IMR-90 (cell line): ENCODE measurements at regions not wholly inside any gene's neighbourhood (a gene's known extent, or its start where the extent isn't known, plus 50 kb on each side); places are given as distances from the start of the nearest gene placed in this dataset.

Experiments
- ATAC-seq: fragments of 200-7000 bp; cut with Tn5 transposase; 2 replicates; pipeline ENCODE4 v1.9.1; 2020; ENCODE audit warnings: low read depth, mild to moderate bottlenecking, moderate library complexity
- BruUV-seq: library from RNA; stranded (reverse); fragments of 400-500 nt; replicated peaks from 2 replicates; lab custom pipeline; 2021; lab: Mats Ljungman, UMichigan
- CTCF ChIA-PET: fragments of 300-600 bp; formaldehyde crosslinking; extraction: SDS; loops from one replicate; lab custom pipeline; 2021; ENCODE audit warnings: antibody characterized with exemption; lab: Yijun Ruan, JAX
- POLR2A ChIA-PET: fragments of 300-600 bp; sonication (Branson Sonifier 250); formaldehyde crosslinking; loops from one replicate; lab custom pipeline; 2022; ENCODE audit warnings: antibody characterized with exemption; ENCODE audit not compliant: unreplicated experiment; lab: Charles Lee
- DNase-seq: peaks from one replicate; pipeline ENCODE4 v3.0.0; 2013
- H2AFZ ChIP-seq: replicated peaks from 2 replicates; pipeline ENCODE3; 2013; ENCODE audit warnings: low read length, mild to moderate bottlenecking; ENCODE audit not compliant: poor library complexity
- H2AK5ac ChIP-seq: 2 replicates; pipeline ENCODE4 v1.6.1; 2013; ENCODE audit warnings: low read depth, low read length, inconsistent platforms
- H2AK9ac ChIP-seq: replicated peaks from 2 replicates; pipeline ENCODE3; 2013; ENCODE audit warnings: mild to moderate bottlenecking, low read depth, low read length, moderate library complexity; ENCODE audit not compliant: poor library complexity
- H2BK120ac ChIP-seq: 2 replicates; pipeline ENCODE4 v1.6.1; 2013; ENCODE audit warnings: low read depth, low read length, inconsistent platforms
- H2BK15ac ChIP-seq: 3 replicates; pipeline ENCODE4 v1.6.1; 2013; ENCODE audit warnings: low read depth, low read length, inconsistent platforms
- H2BK20ac ChIP-seq: 2 replicates; pipeline ENCODE4 v1.6.1; 2013; ENCODE audit warnings: low read depth, mild to moderate bottlenecking, inconsistent platforms, low read length, moderate library complexity
- H2BK5ac ChIP-seq: 2 replicates; pipeline ENCODE4 v1.6.1; 2013; ENCODE audit warnings: mild to moderate bottlenecking, low read depth, low read length, inconsistent platforms; ENCODE audit not compliant: poor library complexity, severe bottlenecking
- H3K14ac ChIP-seq: replicated peaks from 2 replicates; pipeline ENCODE4 v1.6.1; 2013; ENCODE audit warnings: low read depth, low read length, inconsistent platforms
- H3K18ac ChIP-seq: 2 replicates; pipeline ENCODE4 v1.6.1; 2013; ENCODE audit warnings: low read depth, low read length, control low read depth
- H3K23ac ChIP-seq: 2 replicates; pipeline ENCODE4 v1.6.1; 2013; ENCODE audit warnings: low read depth, low read length, inconsistent platforms
- H3K27ac ChIP-seq: 2 replicates; pipeline ENCODE4 v1.5.1; 2013; ENCODE audit warnings: mild to moderate bottlenecking, control low read depth, low read length; ENCODE audit not compliant: insufficient read depth
- H3K27me3 ChIP-seq: 2 replicates; pipeline ENCODE4 v1.6.1; 2013; ENCODE audit warnings: low read length; ENCODE audit not compliant: control insufficient read depth, insufficient read depth
- H3K36me3 ChIP-seq: 2 replicates; pipeline ENCODE4 v1.6.1; 2013; ENCODE audit warnings: low read length, mixed read lengths; ENCODE audit not compliant: control insufficient read depth, insufficient read depth
- H3K4ac ChIP-seq: 2 replicates; pipeline ENCODE4 v1.6.1; 2013; ENCODE audit warnings: low read depth, low read length, inconsistent platforms
- H3K4me1 ChIP-seq: 2 replicates; pipeline ENCODE4 v1.6.1; 2013; ENCODE audit warnings: low read length, mixed read lengths; ENCODE audit not compliant: control insufficient read depth, insufficient read depth
- H3K4me2 ChIP-seq: 2 replicates; pipeline ENCODE4 v1.6.1; 2013; ENCODE audit warnings: low read depth, mild to moderate bottlenecking, control low read depth, low read length, moderate library complexity
- H3K4me3 ChIP-seq: 2 replicates; pipeline ENCODE4 v1.5.1; 2013; ENCODE audit warnings: low read depth, mild to moderate bottlenecking, control low read depth, low read length, moderate library complexity; ENCODE audit not compliant: insufficient read depth
- H3K56ac ChIP-seq: 2 replicates; pipeline ENCODE4 v1.6.1; 2013; ENCODE audit warnings: low read length, inconsistent platforms; ENCODE audit not compliant: insufficient read depth; ENCODE audit errors: extremely low read depth
- H3K79me1 ChIP-seq, 2 experiments: 2 replicates each; pipeline ENCODE4 v1.6.1; 2013; ENCODE audit warnings: low read length in 2 of 2, inconsistent platforms in 1 of 2, low read depth in 1 of 2
- H3K9ac ChIP-seq: 2 replicates; pipeline ENCODE4 v1.6.1; 2013; ENCODE audit warnings: low read depth, low read length, control low read depth
- H3K9me1 ChIP-seq: 2 replicates; pipeline ENCODE4 v1.6.1; 2013; ENCODE audit warnings: low read length, inconsistent platforms; ENCODE audit not compliant: insufficient read depth
- H3K9me3 ChIP-seq: 2 replicates; pipeline ENCODE4 v1.6.1; 2013; ENCODE audit warnings: low read length; ENCODE audit not compliant: control insufficient read depth, insufficient read depth
- H4K20me1 ChIP-seq: 2 replicates; pipeline ENCODE4 v1.6.1; 2013; ENCODE audit warnings: low read length, inconsistent platforms; ENCODE audit not compliant: insufficient read depth
- H4K5ac ChIP-seq: 2 replicates; pipeline ENCODE4 v1.6.1; 2013; ENCODE audit warnings: mild to moderate bottlenecking, low read depth, low read length, control low read depth
- H4K8ac ChIP-seq, 2 experiments: 2 replicates each; pipeline ENCODE4 v1.6.1; 2013; ENCODE audit warnings: low read depth in 2 of 2, low read length in 2 of 2, control low read depth in 1 of 2, inconsistent platforms in 1 of 2
- H4K91ac ChIP-seq: 2 replicates; pipeline ENCODE4 v1.6.1; 2013; ENCODE audit warnings: low read depth, low read length, inconsistent platforms; ENCODE audit not compliant: insufficient read depth
- BHLHE40 ChIP-seq: fragments of 150-350 bp; IDR thresholded peaks from 2 replicates; pipeline ENCODE4 v1.6.1; 2016; ENCODE audit warnings: mild to moderate bottlenecking, low read depth, low read length
- CEBPB ChIP-seq: IDR thresholded peaks from 2 replicates; pipeline ENCODE4 v1.6.1; 2012; ENCODE audit warnings: low read depth, low read length, improper control_type of control experiment
- CHD1 ChIP-seq: IDR thresholded peaks from 2 replicates; pipeline ENCODE4 v1.6.1; 2012; ENCODE audit warnings: low read depth, low read length, improper control_type of control experiment
- FOS ChIP-seq: fragments of 150-350 bp; IDR thresholded peaks from 2 replicates; pipeline ENCODE4 v1.6.1; 2016; ENCODE audit warnings: low read depth, low read length
- MAFK ChIP-seq: IDR thresholded peaks from 2 replicates; pipeline ENCODE4 v1.6.1; 2012; ENCODE audit warnings: low read depth, low read length, improper control_type of control experiment
- MAZ ChIP-seq: IDR thresholded peaks from 2 replicates; pipeline ENCODE4 v1.6.1; 2012; ENCODE audit warnings: low read depth, mild to moderate bottlenecking, low read length, improper control_type of control experiment, moderate library complexity, borderline replicate concordance
- MXI1 ChIP-seq: IDR thresholded peaks from 2 replicates; pipeline ENCODE4 v1.6.1; 2012; ENCODE audit warnings: low read depth, mild to moderate bottlenecking, low read length, moderate library complexity, borderline replicate concordance
- NFE2L2 ChIP-seq: fragments of 150-350 bp; IDR thresholded peaks from 2 replicates; pipeline ENCODE4 v1.6.1; 2016; ENCODE audit warnings: low read depth, mild to moderate bottlenecking, low read length
- POLR2A ChIP-seq: IDR thresholded peaks from 2 replicates; pipeline ENCODE4 v1.6.1; 2012; ENCODE audit warnings: mild to moderate bottlenecking, low read depth, low read length
- RAD21 ChIP-seq: IDR thresholded peaks from 2 replicates; pipeline ENCODE4 v1.6.1; 2012; ENCODE audit warnings: low read length, improper control_type of control experiment
- RCOR1 ChIP-seq: IDR thresholded peaks from 2 replicates; pipeline ENCODE4 v1.6.1; 2012; ENCODE audit warnings: mild to moderate bottlenecking, low read length, improper control_type of control experiment; ENCODE audit not compliant: insufficient replicate concordance
- RFX5 ChIP-seq: IDR thresholded peaks from 2 replicates; pipeline ENCODE4 v1.8.0; 2012; ENCODE audit warnings: low read depth, mild to moderate bottlenecking, low read length, moderate library complexity
- SMC3 ChIP-seq: fragments of 150-350 bp; IDR thresholded peaks from 2 replicates; pipeline ENCODE4 v1.6.1; 2016; ENCODE audit warnings: low read depth, mild to moderate bottlenecking, antibody characterized with exemption, low read length, moderate library complexity
- WGBS, 2 experiments: methylation state at CpG; one replicate each; pipeline versions ENCODE4 v1.1.5 to v1.1.7; 2013; ENCODE audit warnings: missing lambda C conversion rate in 2 of 2; ENCODE audit not compliant: insufficient read length in 1 of 2; ENCODE audit errors: extremely low coverage in 2 of 2; 5-methylcytosine and 5-hydroxymethylcytosine counted together
- dilution Hi-C: fragments of 300-500 bp; cut with HindIII; formaldehyde crosslinking; loops from one replicate; pipeline ENCODE4 v1.14.3; 2018; ENCODE audit warnings: low sequenced_read_pairs; ENCODE audit not compliant: unreplicated experiment
- in situ Hi-C: fragments of 300-500 bp; cut with MboI; formaldehyde crosslinking; loops from 3 replicates; pipeline ENCODE4 v1.14.3; 2019; ENCODE audit warnings: low sequenced_read_pairs, inconsistent platforms, mixed read lengths
- intact Hi-C: fragments of 100-400 bp; cut with micrococcal nuclease; formaldehyde crosslinking; loops from 2 replicates; pipeline ENCODE4 v1.10.0; 2022
- TF ChIP-seq, protein P1 (sequence below): conservative IDR thresholded peaks from 2 replicates; pipeline ENCODE4 v1.5.1; 2012; ENCODE audit warnings: mild to moderate bottlenecking, low read depth, low read length, improper control_type of control experiment
- TF ChIP-seq, protein P2 (sequence below): fragments of 150-350 bp; IDR thresholded peaks from 2 replicates; pipeline ENCODE4 v1.6.1; 2016; ENCODE audit warnings: low read depth, mild to moderate bottlenecking, low read length, moderate library complexity, borderline replicate concordance
- TF ChIP-seq, protein P3 (sequence below): fragments of 150-350 bp; IDR thresholded peaks from 2 replicates; pipeline ENCODE4 v1.6.1; 2017; ENCODE audit warnings: mild to moderate bottlenecking, antibody characterized with exemption, low read length, low read depth

DNA sequence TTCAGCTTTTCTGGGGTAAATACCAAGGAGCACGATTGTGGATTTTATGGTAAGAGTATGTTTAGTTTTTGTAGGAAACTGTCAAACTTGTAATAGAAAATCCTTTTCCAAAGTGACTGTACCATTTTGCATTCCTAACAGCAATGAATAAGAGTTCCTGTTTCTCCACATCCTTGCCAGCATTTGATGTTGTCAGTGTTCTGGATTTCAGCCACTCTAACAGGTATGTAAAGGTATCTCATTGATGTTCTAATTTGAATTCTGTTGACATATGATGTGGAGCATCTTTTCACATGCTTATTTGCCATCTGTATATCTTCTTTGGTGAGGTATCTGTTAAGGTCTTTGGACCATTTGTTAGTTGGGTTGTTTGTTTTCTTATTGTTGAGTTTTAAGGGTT is 50.3 kb upstream of the RGS2 start:
- CTCF ChIA-PET, result no interaction called here
- in situ Hi-C loops, result no loop called here

More for the DNA sequence above, 50.3 kb upstream of the RGS2 start:
- Histone ChIP-seq H2AK5ac (no peak overlapping the region), H3K4ac (no peak overlapping the region), H3K27ac (no peak overlapping the region), H2BK20ac (no peak overlapping the region), H4K5ac (no peak overlapping the region), H3K9me3 (no peaks in the 10 kb centered on the region), H2BK5ac (no peak overlapping the region), H3K4me1 (peaks cover 4% of the 10 kb centered on the region; the same call in 1 of the 2 replicates), H4K20me1 (no peaks in the 10 kb centered on the region), H3K27me3 (no peaks in the 10 kb centered on the region), H3K14ac (no peak overlapping the region), H2BK120ac (no peak overlapping the region), H3K23ac (no peak overlapping the region), H3K79me1 (no peaks in the 10 kb centered on the region), H3K4me2 (no peak overlapping the region), H2BK15ac (no peak overlapping the region), H3K4me3 (no peak overlapping the region), H4K91ac (no peak overlapping the region), H2AK9ac (no peak overlapping the region), H3K36me3 (no peaks in the 10 kb centered on the region), H3K18ac (no peak overlapping the region), H4K8ac (no peak overlapping the region), H3K9ac (no peak overlapping the region), H3K9me1 (peaks cover 3% of the 10 kb centered on the region; the same call in 1 of the 2 replicates), H2AFZ (no peak overlapping the region), H3K56ac (no peak overlapping the region)
- POLR2A ChIA-PET, result no interaction called here
- no CpG with 5 or more reads among the region's 1 CpG for WGBS, 2 experiments
- ATAC-seq (no peak), DNase-seq (no peak)
- TF ChIP-seq SMC3 (no peak), RFX5 (no peak), CHD1 (no peak), RCOR1 (no peak), MXI1 (no peak), MAFK (no peak), POLR2A (no peak), FOS (no peak), BHLHE40 (no peak), NFE2L2 (no peak), MAZ (no peak), RAD21 (no peak), CEBPB (no peak)
- TF ChIP-seq, protein P1, sequence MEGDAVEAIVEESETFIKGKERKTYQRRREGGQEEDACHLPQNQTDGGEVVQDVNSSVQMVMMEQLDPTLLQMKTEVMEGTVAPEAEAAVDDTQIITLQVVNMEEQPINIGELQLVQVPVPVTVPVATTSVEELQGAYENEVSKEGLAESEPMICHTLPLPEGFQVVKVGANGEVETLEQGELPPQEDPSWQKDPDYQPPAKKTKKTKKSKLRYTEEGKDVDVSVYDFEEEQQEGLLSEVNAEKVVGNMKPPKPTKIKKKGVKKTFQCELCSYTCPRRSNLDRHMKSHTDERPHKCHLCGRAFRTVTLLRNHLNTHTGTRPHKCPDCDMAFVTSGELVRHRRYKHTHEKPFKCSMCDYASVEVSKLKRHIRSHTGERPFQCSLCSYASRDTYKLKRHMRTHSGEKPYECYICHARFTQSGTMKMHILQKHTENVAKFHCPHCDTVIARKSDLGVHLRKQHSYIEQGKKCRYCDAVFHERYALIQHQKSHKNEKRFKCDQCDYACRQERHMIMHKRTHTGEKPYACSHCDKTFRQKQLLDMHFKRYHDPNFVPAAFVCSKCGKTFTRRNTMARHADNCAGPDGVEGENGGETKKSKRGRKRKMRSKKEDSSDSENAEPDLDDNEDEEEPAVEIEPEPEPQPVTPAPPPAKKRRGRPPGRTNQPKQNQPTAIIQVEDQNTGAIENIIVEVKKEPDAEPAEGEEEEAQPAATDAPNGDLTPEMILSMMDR, result no peak
- TF ChIP-seq, protein P2, sequence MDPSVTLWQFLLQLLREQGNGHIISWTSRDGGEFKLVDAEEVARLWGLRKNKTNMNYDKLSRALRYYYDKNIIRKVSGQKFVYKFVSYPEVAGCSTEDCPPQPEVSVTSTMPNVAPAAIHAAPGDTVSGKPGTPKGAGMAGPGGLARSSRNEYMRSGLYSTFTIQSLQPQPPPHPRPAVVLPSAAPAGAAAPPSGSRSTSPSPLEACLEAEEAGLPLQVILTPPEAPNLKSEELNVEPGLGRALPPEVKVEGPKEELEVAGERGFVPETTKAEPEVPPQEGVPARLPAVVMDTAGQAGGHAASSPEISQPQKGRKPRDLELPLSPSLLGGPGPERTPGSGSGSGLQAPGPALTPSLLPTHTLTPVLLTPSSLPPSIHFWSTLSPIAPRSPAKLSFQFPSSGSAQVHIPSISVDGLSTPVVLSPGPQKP, result no peak
- TF ChIP-seq, protein P3, sequence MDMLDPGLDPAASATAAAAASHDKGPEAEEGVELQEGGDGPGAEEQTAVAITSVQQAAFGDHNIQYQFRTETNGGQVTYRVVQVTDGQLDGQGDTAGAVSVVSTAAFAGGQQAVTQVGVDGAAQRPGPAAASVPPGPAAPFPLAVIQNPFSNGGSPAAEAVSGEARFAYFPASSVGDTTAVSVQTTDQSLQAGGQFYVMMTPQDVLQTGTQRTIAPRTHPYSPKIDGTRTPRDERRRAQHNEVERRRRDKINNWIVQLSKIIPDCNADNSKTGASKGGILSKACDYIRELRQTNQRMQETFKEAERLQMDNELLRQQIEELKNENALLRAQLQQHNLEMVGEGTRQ, result no peak
- intact Hi-C loops (no loop called here), dilution Hi-C loops (no loop called here)
- no TSS peak for BruUV-seq
